ENCODE measurements at regions not wholly inside any gene's neighbourhood (a gene's known extent, or its start where the extent isn't known, plus 50 kb on each side); places are given as distances from the start of the nearest gene placed in this dataset.

GRCh38 chr10:90641731-90642130, 216.1 kb downstream of the HTR7 start:
- no peaks in the 10 kb centered on the region for H3K9me3 Mint-ChIP-seq
- H3K27me3 Mint-ChIP-seq (ENCODE audit: low read depth) = peaks cover 2% of the 10 kb centered on the region
- H3K4me3 Mint-ChIP-seq = no peak overlapping the region
- H3K27ac Mint-ChIP-seq (ENCODE audit: unreplicated experiment) = no peak overlapping the region
- no peaks in the 10 kb centered on the region for H3K4me1 Mint-ChIP-seq
- no peaks in the 10 kb centered on the region for H3K36me3 Mint-ChIP-seq (ENCODE audit: low read depth)
- no peak for TF ChIP-seq CTCF (conservative IDR thresholded peaks at IDR 0.05)
- DNase-seq (ENCODE audit: low read depth, low spot score) = no peak

GRCh38 chr10:90642136-90642535, 215.7 kb downstream of the HTR7 start:
- DNase-seq (ENCODE audit: low read depth, low spot score) = no peak
- peaks cover 2% of the 10 kb centered on the region for H3K27me3 Mint-ChIP-seq (ENCODE audit: low read depth)
- H3K36me3 Mint-ChIP-seq (ENCODE audit: low read depth) = no peaks in the 10 kb centered on the region
- H3K4me3 Mint-ChIP-seq = no peak overlapping the region
- no peaks in the 10 kb centered on the region for H3K4me1 Mint-ChIP-seq
- TF ChIP-seq CTCF (conservative IDR thresholded peaks at IDR 0.05) = no peak
- H3K9me3 Mint-ChIP-seq = no peaks in the 10 kb centered on the region
- no peak overlapping the region for H3K27ac Mint-ChIP-seq (ENCODE audit: unreplicated experiment)

GRCh38 chr10:90642650-90643049, 215.2 kb downstream of the HTR7 start:
- Mint-ChIP-seq H3K9me3 (no peaks in the 10 kb centered on the region), H3K4me1 (no peaks in the 10 kb centered on the region), H3K4me3 (no peak overlapping the region), H3K27me3 (ENCODE audit: low read depth) (peaks cover 5% of the 10 kb centered on the region), H3K27ac (ENCODE audit: unreplicated experiment) (no peak overlapping the region), H3K36me3 (ENCODE audit: low read depth) (no peaks in the 10 kb centered on the region)
- TF ChIP-seq CTCF (conservative IDR thresholded peaks at IDR 0.05) = no peak
- no peak for DNase-seq (ENCODE audit: low read depth, low spot score)

- Mint-ChIP-seq H3K9me3 (no peaks in the 10 kb centered on the region), H3K4me3 (no peak overlapping the region), H3K27me3 (ENCODE audit: low read depth) (peaks cover 5% of the 10 kb centered on the region), H3K36me3 (ENCODE audit: low read depth) (no peaks in the 10 kb centered on the region), H3K4me1 (no peaks in the 10 kb centered on the region), H3K27ac (ENCODE audit: unreplicated experiment) (no peak overlapping the region)
- no peak for DNase-seq (ENCODE audit: low read depth, low spot score)
- TF ChIP-seq CTCF (conservative IDR thresholded peaks at IDR 0.05) = no peak
Measured at GRCh38 chr10:90644165-90644564, 213.7 kb downstream of the HTR7 start.

- Mint-ChIP-seq H3K36me3 (ENCODE audit: low read depth) (no peaks in the 10 kb centered on the region), H3K27ac (ENCODE audit: unreplicated experiment) (no peak overlapping the region), H3K27me3 (ENCODE audit: low read depth) (peaks cover 3% of the 10 kb centered on the region), H3K4me3 (no peak overlapping the region), H3K4me1 (no peaks in the 10 kb centered on the region), H3K9me3 (peaks cover 2% of the 10 kb centered on the region)
- TF ChIP-seq CTCF (conservative IDR thresholded peaks at IDR 0.05) = no peak
- no peak for DNase-seq (ENCODE audit: low read depth, low spot score)
Measured at GRCh38 chr10:90650858-90651257, 207.0 kb downstream of the HTR7 start.

GRCh38 chr10:90652519-90652918, 205.3 kb downstream of the HTR7 start:
- Mint-ChIP-seq H3K36me3 (ENCODE audit: low read depth) (no peaks in the 10 kb centered on the region), H3K4me1 (no peaks in the 10 kb centered on the region), H3K27ac (ENCODE audit: unreplicated experiment) (no peak overlapping the region), H3K4me3 (no peak overlapping the region), H3K9me3 (peaks cover 6% of the 10 kb centered on the region), H3K27me3 (ENCODE audit: low read depth) (peaks cover under 1% of the 10 kb centered on the region)
- no peak for DNase-seq (ENCODE audit: low read depth, low spot score)
- no peak for TF ChIP-seq CTCF (conservative IDR thresholded peaks at IDR 0.05)

All from neural crest cell (in vitro differentiated cells).